Vagina (tissue), 2 donors: ENCODE measurements at regions not wholly inside any gene's neighbourhood (a gene's known extent, or its start where the extent isn't known, plus 50 kb on each side); places are given as distances from the start of the nearest gene placed in this dataset.

Experiments
- POLR2A ChIP-seq, 2 donors: fragments of 450-650 bp; IDR thresholded peaks; one replicate each; pipeline ENCODE4 v1.6.1; 2017; ENCODE audit warnings: antibody characterized with exemption in 2 of 2, mild to moderate bottlenecking in 2 of 2, moderate library complexity in 2 of 2
- POLR2AphosphoS5 ChIP-seq, 2 donors: sonication (generic); formaldehyde crosslinking; IDR thresholded peaks; one replicate each; pipeline ENCODE4 v1.9.0; 2017; ENCODE audit warnings: antibody characterized with exemption in 2 of 2, mild to moderate bottlenecking in 2 of 2, low read depth in 1 of 2; ENCODE audit not compliant: insufficient read depth in 1 of 2
- TF ChIP-seq, protein P1 (sequence below), 3 experiments: fragments of 450-650 bp in 2 of 3; fragments of 200-600 bp in 1 of 3; sonication (generic) in 1 of 3; IDR thresholded peaks; one replicate each; pipeline ENCODE4 v1.5.1; 2017 to 2019; ENCODE audit warnings: antibody characterized with exemption in 3 of 3, mild to moderate bottlenecking in 2 of 3, moderate library complexity in 2 of 3

DNA sequence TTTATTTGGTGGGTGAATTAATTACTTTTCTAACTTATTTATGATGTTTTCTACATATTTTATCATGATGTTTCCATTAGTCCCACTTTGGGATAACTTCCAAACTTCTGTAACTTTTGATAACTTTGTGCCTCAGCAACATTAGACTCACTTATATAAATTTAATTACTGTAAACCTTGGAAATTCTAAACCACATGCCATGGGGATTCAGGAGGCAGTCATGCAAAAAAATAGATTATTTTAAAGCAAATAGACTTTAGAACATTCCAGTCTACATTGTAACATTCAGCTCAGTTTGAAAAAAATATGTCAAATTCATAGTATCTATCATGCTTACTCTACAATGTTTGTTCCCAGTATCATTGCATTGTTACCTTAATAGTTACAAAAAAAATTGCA, 728.5 kb upstream of the NRXN1 start:
- TF ChIP-seq, protein P1, sequence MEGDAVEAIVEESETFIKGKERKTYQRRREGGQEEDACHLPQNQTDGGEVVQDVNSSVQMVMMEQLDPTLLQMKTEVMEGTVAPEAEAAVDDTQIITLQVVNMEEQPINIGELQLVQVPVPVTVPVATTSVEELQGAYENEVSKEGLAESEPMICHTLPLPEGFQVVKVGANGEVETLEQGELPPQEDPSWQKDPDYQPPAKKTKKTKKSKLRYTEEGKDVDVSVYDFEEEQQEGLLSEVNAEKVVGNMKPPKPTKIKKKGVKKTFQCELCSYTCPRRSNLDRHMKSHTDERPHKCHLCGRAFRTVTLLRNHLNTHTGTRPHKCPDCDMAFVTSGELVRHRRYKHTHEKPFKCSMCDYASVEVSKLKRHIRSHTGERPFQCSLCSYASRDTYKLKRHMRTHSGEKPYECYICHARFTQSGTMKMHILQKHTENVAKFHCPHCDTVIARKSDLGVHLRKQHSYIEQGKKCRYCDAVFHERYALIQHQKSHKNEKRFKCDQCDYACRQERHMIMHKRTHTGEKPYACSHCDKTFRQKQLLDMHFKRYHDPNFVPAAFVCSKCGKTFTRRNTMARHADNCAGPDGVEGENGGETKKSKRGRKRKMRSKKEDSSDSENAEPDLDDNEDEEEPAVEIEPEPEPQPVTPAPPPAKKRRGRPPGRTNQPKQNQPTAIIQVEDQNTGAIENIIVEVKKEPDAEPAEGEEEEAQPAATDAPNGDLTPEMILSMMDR (IDR thresholded peaks at IDR 0.05), result no peak
- TF ChIP-seq POLR2AphosphoS5 (IDR thresholded peaks at IDR 0.05; ENCODE audit: insufficient read depth in 1 of 2, low read depth in 1 of 2) (no peak), POLR2A (IDR thresholded peaks at IDR 0.05) (no peak)
